ENCODE measurements at regions not wholly inside any gene's neighbourhood (a gene's known extent, or its start where the extent isn't known, plus 50 kb on each side); places are given as distances from the start of the nearest gene placed in this dataset.
"Not testable (repeated sequence)": the region's sequence is repeated elsewhere in the genome, so short reads cannot be mapped to it uniquely, and the experiment has no call there.

GRCh38 chr1:173342736-173343135 lies 134.4 kb upstream of the PRDX6 start:
- DNase-seq (ENCODE audit: low read depth, low spot score): no peak

GRCh38 chr1:173344034-173344743 lies 132.9 kb upstream of the PRDX6 start:
- no peak for DNase-seq (ENCODE audit: low read depth, low spot score)

GRCh38 chr1:173347282-173347818 lies 129.8 kb upstream of the PRDX6 start:
- DNase-seq (ENCODE audit: low read depth, low spot score): no peak

GRCh38 chr1:173352635-173353034 lies 124.5 kb upstream of the PRDX6 start:
- DNase-seq (ENCODE audit: low read depth, low spot score): not testable (repeated sequence)

- DNase-seq (ENCODE audit: low read depth, low spot score): no peak
These were observed 123.8 kb upstream of the PRDX6 start for GRCh38 chr1:173353350-173353749.

- no peak for DNase-seq (ENCODE audit: low read depth, low spot score)
These were observed 122.2 kb upstream of the PRDX6 start for GRCh38 chr1:173354937-173355280.

GRCh38 chr1:173355281-173356031 lies 121.7 kb upstream of the PRDX6 start:
- DNase-seq (ENCODE audit: low read depth, low spot score): no peak

- DNase-seq (ENCODE audit: low read depth, low spot score): no peak
These were observed 120.9 kb upstream of the PRDX6 start for GRCh38 chr1:173356191-173356762.

GRCh38 chr1:173360487-173361063 lies 116.6 kb upstream of the PRDX6 start:
- no peak for DNase-seq (ENCODE audit: low read depth, low spot score)

- DNase-seq (ENCODE audit: low read depth, low spot score): no peak
These were observed 114.6 kb upstream of the PRDX6 start for GRCh38 chr1:173362543-173362942.

- DNase-seq (ENCODE audit: low read depth, low spot score): no peak
These were observed 112.3 kb upstream of the PRDX6 start for GRCh38 chr1:173364827-173365226.

GRCh38 chr1:173365341-173365740 lies 111.8 kb upstream of the PRDX6 start:
- no peak for DNase-seq (ENCODE audit: low read depth, low spot score)

- no peak for DNase-seq (ENCODE audit: low read depth, low spot score)
These were observed 110.0 kb upstream of the PRDX6 start for GRCh38 chr1:173367136-173367535.

- not testable (repeated sequence) for DNase-seq (ENCODE audit: low read depth, low spot score)
These were observed 106.5 kb upstream of the PRDX6 start for GRCh38 chr1:173370586-173370985.

- not testable (repeated sequence) for DNase-seq (ENCODE audit: low read depth, low spot score)
These were observed 101.1 kb upstream of the PRDX6 start for GRCh38 chr1:173376065-173376464.

GRCh38 chr1:173377266-173377665 lies 99.9 kb upstream of the PRDX6 start:
- DNase-seq (ENCODE audit: low read depth, low spot score): no peak

GRCh38 chr1:173383351-173383750 lies 93.8 kb upstream of the PRDX6 start:
- DNase-seq (ENCODE audit: low read depth, low spot score): no peak

GRCh38 chr1:173388352-173388751 lies 88.8 kb upstream of the PRDX6 start:
- DNase-seq (ENCODE audit: low read depth, low spot score): no peak

GRCh38 chr1:173392895-173393658 lies 84.1 kb upstream of the PRDX6 start:
- no peak for DNase-seq (ENCODE audit: low read depth, low spot score)

- no peak for DNase-seq (ENCODE audit: low read depth, low spot score)
These were observed 83.5 kb upstream of the PRDX6 start for GRCh38 chr1:173393659-173394000.

GRCh38 chr1:173394813-173395212 lies 82.3 kb upstream of the PRDX6 start:
- not testable (repeated sequence) for DNase-seq (ENCODE audit: low read depth, low spot score)

GRCh38 chr1:173395762-173396161 lies 81.4 kb upstream of the PRDX6 start:
- no peak for DNase-seq (ENCODE audit: low read depth, low spot score)
